HG03196 (cell line): ENCODE measurements at regions not wholly inside any gene's neighbourhood (a gene's known extent, or its start where the extent isn't known, plus 50 kb on each side); places are given as distances from the start of the nearest gene placed in this dataset.

Experiments used
- ATAC-seq: cut with Tn5 transposase; IDR thresholded peaks from one replicate; pipeline ENCODE4 v1.9.1; 2021; ENCODE audit not compliant: unreplicated experiment

DNA sequence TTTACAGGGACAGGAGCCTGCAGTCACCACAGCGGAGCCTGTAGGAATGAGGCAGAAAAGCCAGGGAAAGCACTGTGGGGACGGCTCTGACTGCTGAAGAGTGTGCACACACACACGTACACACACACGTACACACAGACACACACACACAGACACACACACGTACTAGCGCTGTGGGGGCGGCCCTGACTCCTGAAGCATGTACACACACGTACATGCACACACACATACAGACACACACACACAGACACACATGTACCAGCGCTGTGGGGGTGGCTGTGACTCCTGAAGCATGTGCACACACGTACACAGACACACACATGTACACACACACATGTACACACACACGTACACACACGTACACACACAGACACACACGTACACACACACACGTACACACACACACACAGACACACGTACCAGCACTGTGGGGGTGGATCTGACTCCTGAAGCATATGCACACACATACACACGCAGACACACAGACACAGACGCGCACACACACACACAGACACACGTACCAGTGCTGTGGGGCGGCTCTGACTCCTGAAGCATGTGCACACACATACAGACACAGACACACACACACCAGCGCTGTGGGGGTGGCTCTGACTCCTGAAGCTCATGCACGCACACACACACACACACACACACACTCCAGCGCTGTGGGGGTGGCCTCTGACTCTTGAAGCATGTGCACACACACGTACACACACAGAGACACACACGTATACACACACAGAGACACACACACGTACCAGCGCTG lies 127.3 kb downstream of the DLL1 start:
- ATAC-seq = no peak

DNA sequence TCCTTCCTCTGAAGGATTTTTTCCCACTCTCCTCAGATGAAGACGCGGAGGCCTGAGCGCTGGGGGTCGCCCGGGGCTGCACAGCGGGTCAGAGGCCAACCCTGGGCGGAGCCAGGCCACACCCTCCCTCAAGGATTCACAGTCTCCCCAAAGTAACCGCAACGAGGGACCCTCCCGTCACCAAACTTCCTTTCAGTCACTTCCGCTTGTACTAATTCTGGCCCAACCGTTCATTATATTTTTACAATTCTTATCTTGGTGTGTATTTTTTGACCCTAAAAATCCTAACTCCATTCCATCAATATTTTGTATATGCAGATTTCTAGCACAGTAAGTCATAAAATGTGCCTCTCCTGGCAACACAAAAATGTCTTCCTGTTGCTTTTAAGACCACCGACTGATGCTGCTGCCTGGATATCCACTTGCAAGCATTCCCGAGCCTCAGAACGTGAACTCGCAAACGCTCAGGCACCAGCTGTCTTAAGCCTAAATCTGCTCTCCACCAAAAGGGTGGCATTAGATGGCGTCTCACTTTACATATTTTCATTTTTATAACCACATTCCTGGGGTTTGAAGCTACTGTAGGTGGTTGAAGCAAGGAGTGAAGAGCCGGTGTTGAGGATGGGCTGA lies 128.0 kb downstream of the DLL1 start:
- ATAC-seq = no peak

DNA sequence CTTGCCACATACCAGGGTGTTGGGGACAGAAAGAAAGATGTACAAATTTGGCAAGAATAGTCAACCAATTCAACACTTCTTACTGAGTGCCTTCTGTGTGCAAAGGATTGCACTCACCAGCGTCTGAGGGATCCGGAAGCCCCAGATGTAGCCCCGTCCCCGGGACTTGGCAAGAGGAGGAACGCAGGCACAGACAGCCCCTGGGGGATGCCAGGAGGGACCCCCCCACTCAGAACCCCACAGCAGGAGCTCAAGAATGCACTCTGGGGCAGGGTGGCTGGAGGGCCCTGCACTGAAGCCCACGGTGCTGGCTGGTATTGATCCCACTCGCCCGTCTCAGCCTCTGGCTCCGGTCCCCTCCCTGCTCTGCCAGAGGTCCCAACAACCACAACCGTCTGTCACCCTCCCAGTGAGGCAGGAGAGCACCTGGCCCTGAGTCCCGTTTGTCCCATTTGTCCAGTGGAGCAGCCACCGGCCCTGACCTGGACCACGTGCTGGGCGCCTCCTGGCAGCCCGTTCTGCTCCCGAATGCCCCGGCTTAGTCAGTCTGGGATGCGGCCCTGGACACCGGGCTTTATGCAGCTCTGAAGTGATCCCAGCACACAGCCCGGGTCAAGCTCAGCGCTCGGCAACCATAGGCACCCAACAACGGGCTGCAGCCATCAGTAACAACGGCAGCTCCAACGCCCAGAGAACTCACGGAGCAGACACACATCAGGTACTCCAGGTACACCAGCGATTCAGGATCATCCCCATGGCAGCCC lies 128.7 kb downstream of the DLL1 start:
- no peak for ATAC-seq

DNA sequence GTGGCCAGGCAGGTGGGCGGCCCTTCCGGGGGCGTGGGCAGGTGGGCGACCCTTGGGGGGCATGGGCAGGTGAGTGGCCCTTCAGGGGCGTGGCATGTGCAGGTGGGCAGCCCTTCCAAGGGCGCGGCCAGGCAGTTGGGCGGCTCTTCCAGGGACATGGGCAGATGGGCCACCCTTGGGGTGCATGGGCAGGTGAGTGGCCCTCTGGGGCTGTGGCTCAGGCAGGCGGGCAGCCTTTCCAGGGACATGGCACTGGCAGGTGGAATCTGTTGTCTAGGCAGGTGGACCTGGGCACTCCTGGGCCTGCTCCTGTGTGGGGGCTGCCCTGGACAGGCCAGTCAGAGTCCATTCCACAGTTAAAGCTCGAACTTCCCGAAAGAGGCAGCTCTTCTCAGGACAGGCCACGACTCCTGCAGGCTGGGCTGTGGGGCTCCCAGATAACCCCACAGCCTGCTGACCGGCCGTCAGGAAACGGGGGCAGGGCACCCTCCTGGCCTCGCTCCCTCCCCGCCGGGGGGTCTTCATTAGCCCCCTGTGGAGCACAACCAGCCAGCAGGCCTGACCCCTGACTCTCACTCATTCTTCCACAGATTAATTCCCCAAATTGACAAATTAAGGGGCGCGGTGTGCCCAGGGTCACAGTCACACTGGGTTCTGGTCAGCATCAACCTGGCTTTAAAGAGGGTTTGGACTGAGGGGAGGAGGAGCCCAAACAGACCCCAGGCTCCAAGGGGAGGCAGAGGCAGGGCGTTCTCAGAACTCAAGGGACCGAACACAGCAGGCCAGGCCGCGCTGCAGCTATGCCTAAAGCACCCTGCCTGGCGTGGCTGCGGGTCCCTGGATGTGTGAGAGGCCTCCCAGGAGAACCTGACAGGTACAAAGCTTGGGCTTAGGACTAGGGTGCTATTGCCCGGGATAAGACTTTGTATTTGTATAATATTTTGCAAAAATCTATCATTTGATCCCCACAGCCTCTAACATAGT lies 130.0 kb downstream of the DLL1 start:
- no peak for ATAC-seq

DNA sequence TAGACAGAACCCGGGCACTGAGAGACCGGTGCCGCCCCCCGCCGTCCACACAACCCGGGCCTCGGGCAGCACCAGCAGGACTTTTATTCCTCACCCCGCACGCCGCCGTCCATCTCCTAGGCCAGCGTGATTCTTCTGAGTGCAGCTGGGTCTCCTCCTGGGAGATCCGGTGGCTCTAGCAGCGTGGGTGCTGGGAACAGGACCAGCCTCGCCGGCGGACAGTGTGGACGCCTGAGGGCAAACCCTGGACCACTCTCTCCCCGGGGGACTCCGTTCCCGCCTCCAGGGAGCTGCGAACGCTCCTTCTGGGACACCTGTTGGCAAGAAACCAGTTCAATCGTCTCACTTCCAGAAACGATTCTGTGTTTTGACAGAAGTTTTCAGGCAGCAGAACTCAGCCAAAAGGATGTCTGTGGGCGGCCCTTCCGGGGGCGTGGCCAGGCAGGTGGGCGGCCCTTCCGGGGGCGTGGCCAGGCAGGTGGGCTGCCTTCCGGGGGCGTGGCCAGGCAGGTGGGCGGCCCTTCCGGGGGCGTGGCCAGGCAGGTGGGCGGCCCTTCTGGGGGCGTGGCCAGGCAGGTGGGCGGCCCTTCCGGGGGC lies 130.7 kb downstream of the DLL1 start:
- ATAC-seq = no peak

DNA sequence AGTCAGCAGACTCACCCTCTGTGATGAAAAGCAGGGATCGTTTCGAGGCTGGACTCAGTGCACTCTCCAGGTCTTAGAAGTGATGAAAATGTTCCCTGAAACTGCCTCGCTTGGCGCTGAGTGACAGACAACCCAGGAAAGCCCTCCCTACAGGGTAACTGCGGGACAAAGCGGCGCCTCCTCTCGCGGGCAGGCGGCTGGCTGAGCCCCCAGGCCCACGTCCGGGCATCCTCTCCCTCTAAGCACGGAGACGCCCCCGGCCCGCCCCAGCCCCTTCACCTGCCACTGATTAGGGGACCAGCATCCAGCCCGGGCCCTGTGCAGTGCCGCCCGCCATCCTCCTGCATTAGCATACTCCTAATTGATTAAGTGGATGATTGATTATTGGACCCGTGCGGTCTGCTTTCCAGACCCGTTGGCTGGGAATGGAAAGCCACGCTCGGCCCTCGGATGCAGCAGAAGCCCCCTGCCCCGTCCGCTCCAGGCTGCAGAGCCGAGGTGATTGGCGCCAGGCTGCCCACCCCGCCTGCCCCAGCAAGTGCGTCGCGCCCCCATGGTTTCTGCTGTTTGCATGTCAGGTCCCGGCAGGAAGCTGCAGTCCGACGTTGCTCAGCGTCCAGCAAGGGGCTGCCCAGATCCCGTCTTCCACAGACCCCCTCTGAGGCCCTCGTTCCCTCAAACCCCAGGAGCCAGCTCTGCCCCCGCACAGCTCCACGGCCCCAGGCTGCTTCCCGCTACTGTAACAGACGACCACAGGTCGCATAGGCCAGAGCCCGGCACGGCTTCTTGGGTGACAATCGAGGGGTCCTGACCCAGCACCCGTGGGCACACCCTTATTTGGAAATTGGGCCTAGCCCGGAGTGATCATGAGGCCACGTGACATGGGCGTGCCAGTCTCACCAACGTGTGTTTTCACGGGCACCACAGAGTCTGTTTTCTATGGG lies 131.6 kb downstream of the DLL1 start:
- no peak for ATAC-seq

DNA sequence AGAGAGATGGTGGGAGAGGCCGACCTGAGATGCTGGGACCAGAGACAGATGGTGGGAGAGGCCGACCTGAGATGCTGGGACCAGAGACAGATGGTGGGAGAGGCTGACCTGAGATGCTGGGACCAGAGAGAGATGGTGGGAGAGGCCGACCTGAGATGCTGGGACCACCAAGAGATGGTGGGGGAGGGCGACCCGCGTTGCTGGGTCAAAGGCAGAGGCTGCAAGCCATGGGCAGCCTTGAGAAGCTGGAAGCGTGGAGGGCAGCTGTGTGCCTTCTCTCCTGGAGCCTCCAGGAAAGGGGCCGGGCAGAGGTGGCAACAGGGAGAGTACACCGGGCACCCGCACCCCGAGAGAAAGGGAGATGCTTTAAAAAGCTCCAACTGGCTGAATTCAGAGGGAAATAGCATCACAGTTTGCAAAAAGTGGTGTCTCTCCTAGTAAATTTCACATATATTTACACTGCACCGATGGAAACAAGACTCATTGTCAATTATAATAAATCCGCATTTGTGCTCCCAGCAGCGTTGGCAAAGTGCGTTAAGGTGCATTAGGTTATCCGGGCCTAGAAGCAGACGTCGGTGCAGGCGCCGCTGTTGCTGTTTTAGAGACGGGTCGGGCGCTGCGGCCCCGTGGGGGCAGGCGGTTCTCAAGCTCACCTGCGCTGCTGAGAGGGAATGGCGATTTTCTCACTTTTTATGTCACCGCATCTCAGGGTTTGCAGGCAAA lies 132.4 kb downstream of the DLL1 start:
- no peak for ATAC-seq

DNA sequence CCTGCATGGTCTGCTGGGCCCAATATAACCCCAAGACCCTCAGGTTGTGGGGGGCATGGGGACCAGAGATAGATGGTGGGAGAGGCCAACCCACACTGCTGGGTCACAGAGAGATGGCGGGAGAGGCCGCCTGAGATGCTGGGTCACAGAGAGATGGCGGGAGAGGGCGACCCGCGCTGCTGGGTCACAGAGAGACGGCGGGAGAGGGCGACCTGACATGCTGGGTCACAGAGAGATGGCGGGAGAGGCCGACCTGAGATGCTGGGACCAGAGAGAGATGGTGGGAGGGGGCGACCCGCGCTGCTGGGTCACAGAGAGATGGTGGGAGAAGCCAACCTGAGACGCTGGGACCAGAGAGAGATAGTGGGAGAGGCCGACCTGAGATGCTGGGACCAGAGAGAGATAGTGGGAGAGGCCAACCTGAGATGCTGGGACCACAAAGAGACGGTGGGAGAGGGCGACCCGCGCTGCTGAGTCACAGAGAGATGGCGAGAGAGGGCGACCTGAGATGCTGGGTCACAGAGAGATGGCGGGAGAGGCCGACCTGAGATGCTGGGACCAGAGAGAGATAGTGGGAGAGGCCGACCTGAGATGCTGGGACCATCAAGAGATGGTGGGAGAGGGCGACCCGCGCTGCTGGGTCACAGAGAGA lies 133.2 kb downstream of the DLL1 start:
- ATAC-seq = no peak

DNA sequence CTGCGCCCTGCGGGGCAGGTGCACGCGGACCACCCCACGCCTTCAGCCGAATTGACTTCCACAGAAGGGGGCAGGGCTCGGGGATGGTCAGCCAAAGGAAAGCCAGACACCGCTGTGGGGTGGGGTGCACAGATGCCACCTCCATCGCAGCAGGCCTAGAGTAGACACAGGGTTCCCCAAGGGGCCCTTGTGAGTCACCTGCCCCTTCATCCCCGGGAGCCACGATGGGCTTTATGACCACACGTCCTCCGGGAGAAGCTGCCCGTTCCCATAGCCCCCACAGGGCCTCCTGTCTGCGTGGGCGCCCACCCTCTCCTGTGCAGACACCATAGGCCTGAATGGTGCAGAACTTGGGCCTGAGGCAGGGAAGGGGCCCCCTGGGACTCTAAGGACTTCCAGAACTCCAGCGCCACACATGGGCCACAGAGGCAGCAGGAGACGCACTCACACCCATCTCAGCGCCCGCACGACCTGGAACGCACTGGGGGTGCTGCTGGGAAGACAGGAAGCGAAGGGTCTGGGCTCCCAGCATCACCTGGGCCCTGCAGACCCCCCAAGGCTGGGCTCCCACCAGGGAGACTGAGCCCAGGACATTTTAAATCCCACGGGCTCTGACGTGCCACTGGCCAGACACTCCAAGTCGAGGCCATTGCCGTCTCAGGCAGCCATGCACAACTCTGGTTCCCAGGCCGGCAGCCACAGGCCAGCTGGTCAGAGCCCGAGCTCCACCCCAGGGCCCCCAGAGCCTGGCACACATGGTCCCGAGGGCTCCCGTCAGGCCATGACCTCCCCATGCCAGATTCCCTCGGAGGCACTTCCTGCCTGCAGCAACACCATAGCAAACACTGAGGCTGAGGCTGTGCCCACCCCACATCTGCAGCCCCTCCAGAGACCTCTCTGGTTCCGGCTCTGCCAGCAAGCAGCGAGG lies 134.2 kb downstream of the DLL1 start:
- ATAC-seq = no peak

DNA sequence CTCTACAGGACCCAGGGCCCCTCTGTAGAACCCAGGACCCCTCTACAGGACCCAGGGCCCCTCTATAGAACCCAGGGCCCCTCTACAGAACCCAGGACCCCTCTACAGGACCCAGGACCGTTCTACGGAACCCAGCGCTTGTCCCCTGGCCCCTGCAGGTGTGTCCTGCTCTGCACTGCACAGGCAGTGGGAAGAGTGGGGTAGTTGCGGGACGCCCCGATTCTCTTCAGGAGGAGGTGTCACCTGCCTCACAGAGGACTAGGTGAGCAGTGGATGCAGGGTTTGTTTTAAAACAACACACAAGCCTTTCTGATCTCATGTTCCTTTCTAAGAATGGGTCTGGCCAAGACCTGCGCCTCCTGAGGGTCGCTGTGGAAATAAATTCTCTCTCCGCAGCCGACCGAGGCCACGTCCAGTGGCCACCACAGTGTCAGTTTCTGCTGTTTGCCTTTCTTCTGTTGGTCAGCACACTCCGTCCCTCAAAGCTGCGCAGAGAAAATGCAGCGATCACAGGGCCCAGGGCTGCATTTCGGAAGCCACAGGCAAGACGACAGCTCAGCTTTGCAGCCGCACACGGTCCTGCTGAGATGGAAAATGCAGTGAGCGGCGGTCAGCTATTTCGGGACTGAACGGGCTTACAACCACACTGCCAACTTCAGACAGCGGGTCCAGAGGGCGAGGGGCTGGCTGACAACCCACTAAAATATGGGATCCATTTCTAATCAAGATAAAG lies 135.2 kb downstream of the DLL1 start:
- ATAC-seq = no peak

DNA sequence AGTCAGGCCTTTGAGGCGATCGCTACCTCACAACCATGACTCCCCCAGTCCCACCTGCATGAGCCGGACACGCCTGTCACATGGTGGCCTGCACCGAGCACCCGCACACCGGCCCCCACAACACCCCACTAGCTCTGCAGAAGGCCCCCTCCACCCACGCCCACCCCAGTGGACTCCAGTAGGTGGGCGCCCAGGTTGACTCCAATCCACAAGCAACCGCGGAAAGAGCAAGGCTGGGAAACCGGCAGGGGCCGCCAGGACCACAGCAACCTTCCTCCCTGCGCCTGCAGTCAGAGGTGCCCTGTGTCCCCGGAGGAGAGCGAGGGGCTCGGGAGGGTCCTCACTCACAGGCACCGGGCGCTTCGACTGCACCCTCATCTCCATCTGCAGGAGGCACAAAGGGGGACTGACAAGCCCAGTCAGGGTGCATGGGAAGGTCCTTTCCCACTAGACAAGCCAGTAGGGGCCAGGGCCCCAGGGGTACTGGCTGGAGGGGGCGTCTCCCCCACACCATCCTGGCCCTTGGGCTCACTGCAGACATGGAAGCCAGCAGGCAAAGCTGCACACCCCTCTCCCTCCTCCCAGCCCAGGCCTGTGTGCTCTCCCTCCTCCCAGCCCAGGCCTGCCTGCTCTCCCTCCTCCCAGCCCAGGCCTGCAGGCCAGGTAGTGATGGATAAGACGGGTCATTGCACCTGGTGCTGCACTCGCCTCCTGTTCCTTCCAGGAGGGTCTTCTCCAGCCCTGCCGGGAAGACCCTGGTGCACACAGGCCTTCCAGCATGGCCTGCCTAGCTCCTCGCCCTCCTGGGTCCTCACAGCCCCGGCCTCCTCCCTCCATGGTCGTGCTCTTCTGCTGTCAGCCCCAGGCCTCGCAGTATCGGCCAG lies 137.2 kb downstream of the DLL1 start:
- ATAC-seq = no peak

DNA sequence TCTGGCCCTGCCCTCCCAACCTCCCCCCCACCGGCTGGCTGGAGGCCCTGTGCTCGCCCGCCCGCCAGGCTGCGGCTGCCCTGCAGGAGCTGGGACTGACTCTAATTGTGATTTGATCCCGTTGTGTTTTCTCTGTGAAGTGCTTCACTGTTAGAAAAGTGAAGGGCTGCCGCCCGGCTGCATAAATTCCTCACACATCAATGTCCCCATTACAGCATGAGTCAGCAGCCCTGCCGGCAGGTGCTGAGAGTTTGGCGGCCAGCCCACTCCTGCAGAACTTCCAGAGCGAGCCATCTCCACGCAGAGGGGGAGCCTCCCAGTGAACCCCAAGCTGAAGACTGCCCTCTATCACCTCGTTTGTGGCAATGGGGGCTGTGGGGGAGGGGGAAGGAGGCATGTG lies 137.9 kb downstream of the DLL1 start:
- ATAC-seq = no peak

DNA sequence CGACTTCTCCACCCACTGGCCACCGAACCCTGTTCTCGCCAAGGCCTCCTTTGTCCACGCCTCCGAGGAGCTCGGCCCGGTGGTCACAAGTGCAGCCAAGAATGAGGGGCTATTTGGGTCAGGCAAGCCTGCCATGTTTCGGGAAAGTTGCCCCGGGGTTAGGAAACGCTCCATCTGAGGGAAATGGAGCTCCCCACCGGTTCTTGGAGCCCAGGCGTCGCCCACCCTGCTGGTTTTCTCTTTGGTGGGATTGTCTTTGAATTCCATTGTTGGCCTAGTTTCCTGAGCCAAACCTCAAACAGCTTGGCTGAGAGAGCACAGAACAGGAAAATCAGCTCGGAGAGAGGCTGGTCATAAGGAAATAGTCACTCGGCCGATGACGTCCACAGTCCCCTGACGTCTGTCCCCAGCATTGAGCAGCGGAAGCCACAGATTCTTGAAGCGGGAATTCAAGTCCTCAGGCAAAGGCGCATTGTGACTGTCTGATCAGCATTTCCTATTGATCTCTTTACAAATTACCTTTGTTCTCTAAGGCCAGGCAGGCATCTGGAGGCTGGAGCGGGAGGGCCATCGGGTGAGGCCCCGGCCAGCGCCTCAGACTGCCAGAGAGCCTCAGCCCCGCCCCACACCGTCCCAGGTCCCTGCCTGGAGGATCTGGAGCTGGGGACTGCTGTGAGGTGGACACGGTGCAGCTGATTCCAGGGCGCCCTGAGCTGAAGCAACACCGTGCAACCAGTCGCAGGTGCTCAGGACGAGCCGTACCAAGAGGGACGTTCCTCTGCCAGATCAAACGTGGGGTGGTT lies 138.6 kb downstream of the DLL1 start:
- ATAC-seq = no peak

DNA sequence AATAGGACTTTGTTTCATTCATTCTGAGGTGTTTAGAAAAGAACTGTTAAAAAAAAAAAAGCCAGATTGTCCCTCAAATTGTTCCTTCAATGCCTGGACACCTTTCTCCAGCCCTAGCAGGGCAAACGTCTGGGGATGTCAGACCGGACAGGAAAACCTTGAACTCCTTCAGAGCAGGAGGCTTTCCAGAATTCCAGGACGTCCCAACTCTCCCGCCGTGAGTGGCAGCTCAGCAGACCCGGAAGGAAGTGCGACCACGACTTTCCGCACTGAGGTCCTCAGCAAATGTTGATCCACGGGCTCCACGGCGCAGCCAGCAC lies 139.1 kb downstream of the DLL1 start:
- ATAC-seq = no peak

DNA sequence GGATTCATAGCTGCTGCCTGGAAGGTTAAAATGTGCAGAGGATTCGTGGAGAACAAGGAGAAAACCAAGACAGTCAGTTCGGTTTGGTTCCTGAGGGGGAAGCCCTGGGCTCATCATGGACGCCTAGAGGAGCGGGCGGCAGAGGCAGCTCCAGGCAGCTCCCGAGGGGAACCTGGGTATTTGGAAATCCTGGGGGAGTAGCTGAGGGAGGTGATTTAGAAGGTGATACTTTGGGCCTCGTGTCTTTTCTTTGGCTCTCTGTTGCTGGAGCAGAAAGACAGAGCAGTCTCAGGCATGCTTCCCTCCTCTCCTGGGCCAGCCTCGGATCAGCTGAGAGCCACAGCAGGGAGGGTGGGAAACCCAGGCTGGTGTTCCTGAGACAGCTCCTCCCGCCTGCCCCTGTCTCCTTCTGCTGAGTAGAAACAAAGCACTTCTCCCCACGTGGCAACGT lies 139.5 kb downstream of the DLL1 start:
- no peak for ATAC-seq
